HG03025 (cell line): ENCODE measurements at regions not wholly inside any gene's neighbourhood (a gene's known extent, or its start where the extent isn't known, plus 50 kb on each side); places are given as distances from the start of the nearest gene placed in this dataset.
"Not testable (repeated sequence)": the region's sequence is repeated elsewhere in the genome, so short reads cannot be mapped to it uniquely, and the experiment has no call there.

ENCODE experiments used
- ATAC-seq: cut with Tn5 transposase; IDR thresholded peaks from one replicate; pipeline ENCODE4 v1.9.1; 2021; ENCODE audit warnings: mild to moderate bottlenecking, moderate library complexity; ENCODE audit not compliant: unreplicated experiment, low FRiP score

GRCh38 chr5:84885485-84886258, 501.0 kb upstream of the EDIL3 start:
- no peak for ATAC-seq

GRCh38 chr5:84881737-84882136, 497.1 kb upstream of the EDIL3 start:
- no peak for ATAC-seq

- no peak for ATAC-seq
Measured at GRCh38 chr5:84874196-84874595, 489.5 kb upstream of the EDIL3 start.

- ATAC-seq = no peak
Measured at GRCh38 chr5:84872768-84873167, 488.1 kb upstream of the EDIL3 start.

GRCh38 chr5:84870369-84870768, 485.7 kb upstream of the EDIL3 start:
- ATAC-seq = no peak

- no peak for ATAC-seq
Measured at GRCh38 chr5:84869675-84870074, 485.0 kb upstream of the EDIL3 start.

GRCh38 chr5:84863936-84864335, 479.3 kb upstream of the EDIL3 start:
- ATAC-seq = not testable (repeated sequence)

GRCh38 chr5:84863020-84863419, 478.3 kb upstream of the EDIL3 start:
- no peak for ATAC-seq

GRCh38 chr5:84862132-84862531, 477.5 kb upstream of the EDIL3 start:
- ATAC-seq = no peak

- ATAC-seq = no peak
Measured at GRCh38 chr5:84861306-84861705, 476.6 kb upstream of the EDIL3 start.

- no peak for ATAC-seq
Measured at GRCh38 chr5:84859056-84859455, 474.4 kb upstream of the EDIL3 start.

- ATAC-seq = no peak
Measured at GRCh38 chr5:84831701-84832100, 447.0 kb upstream of the EDIL3 start.

GRCh38 chr5:84830265-84830664, 445.6 kb upstream of the EDIL3 start:
- no peak for ATAC-seq

GRCh38 chr5:84825606-84826005, 440.9 kb upstream of the EDIL3 start:
- ATAC-seq = no peak

GRCh38 chr5:84821924-84822323, 437.2 kb upstream of the EDIL3 start:
- ATAC-seq = no peak

GRCh38 chr5:84817953-84818352, 433.3 kb upstream of the EDIL3 start:
- ATAC-seq = no peak

GRCh38 chr5:84816746-84817547, 432.3 kb upstream of the EDIL3 start:
- ATAC-seq = no peak

- no peak for ATAC-seq
Measured at GRCh38 chr5:84816160-84816559, 431.5 kb upstream of the EDIL3 start.

GRCh38 chr5:84805473-84805872, 420.8 kb upstream of the EDIL3 start:
- ATAC-seq = no peak

GRCh38 chr5:84796399-84796798, 411.7 kb upstream of the EDIL3 start:
- ATAC-seq = no peak

GRCh38 chr5:84794486-84795035, 409.9 kb upstream of the EDIL3 start:
- ATAC-seq = no peak

- ATAC-seq = no peak
Measured at GRCh38 chr5:84791730-84792129, 407.1 kb upstream of the EDIL3 start.
